Tibial artery (tissue), 4 donors: ENCODE measurements at regions not wholly inside any gene's neighbourhood (a gene's known extent, or its start where the extent isn't known, plus 50 kb on each side); places are given as distances from the start of the nearest gene placed in this dataset.
A peak's percentile ranks its signal among the peaks of the same experiment; 100 is the strongest.

Experiments
- DNase-seq, 2 donors: peaks; one replicate each; pipeline ENCODE4 v3.0.0-alpha.2; 2019
- H3K27ac ChIP-seq, 2 donors: fragments of 200-600 bp; sonication (generic) in 1 of 2; 1 replicate in 1 of 2; 2 replicates in 1 of 2; pipeline ENCODE4 v1.5.1; 2018 to 2019; ENCODE audit warnings: mild to moderate bottlenecking in 1 of 2
- H3K27me3 ChIP-seq, 2 donors: fragments of 200-600 bp; sonication (generic) in 1 of 2; one replicate each; pipeline versions ENCODE4 v1.5.1 to v1.6.0; 2016 to 2019
- H3K36me3 ChIP-seq, 3 donors: fragments of 200-600 bp; sonication (generic) in 2 of 3; one replicate each; pipeline ENCODE4 v1.5.1; 2016 to 2019; ENCODE audit warnings: mild to moderate bottlenecking in 2 of 3
- H3K4me1 ChIP-seq, 4 donors: fragments of 200-600 bp; sonication (generic) in 2 of 4; 1 replicate in 3 of 4; 2 replicates in 1 of 4; pipeline ENCODE4 v1.5.1; 2016 to 2019
- H3K4me3 ChIP-seq, 2 donors: fragments of 200-600 bp; sonication (generic) in 1 of 2; 1 replicate in 1 of 2; 2 replicates in 1 of 2; pipeline ENCODE4 v1.5.1; 2018 to 2019; ENCODE audit warnings: mild to moderate bottlenecking in 2 of 2
- H3K9me3 ChIP-seq, 3 donors: fragments of 200-600 bp; sonication (generic) in 1 of 3; one replicate each; pipeline ENCODE4 v1.5.1; 2016 to 2019
- CTCF ChIP-seq, 2 experiments: fragments of 200-600 bp in 1 of 2; fragments of 450-650 bp in 1 of 2; IDR thresholded peaks; one replicate each; pipeline ENCODE4 v1.5.1; 2017 to 2019; ENCODE audit warnings: antibody characterized with exemption in 2 of 2, mild to moderate bottlenecking in 1 of 2, moderate library complexity in 1 of 2
- intact Hi-C: fragments of 100-400 bp; cut with DNase I; formaldehyde crosslinking; loops from one replicate; pipeline ENCODE4 v1.15.0; 2023; ENCODE audit warnings: low total_unique reads

- Histone ChIP-seq H3K4me1 (no peaks in the 10 kb centered on the region), H3K9me3 (peaks cover 0 to 5% (median 0%) of the 10 kb centered on the region in 3 donors), H3K27me3 (no peaks in the 10 kb centered on the region), H3K27ac (no peak overlapping the region), H3K36me3 (no peaks in the 10 kb centered on the region), H3K4me3 (no peak overlapping the region)
- DNase-seq: no peak
- intact Hi-C loops: no loop called here
- TF ChIP-seq CTCF (IDR thresholded peaks at IDR 0.05): no peak
Measured at GRCh38 chr7:34313289-34313688, 344.7 kb upstream of the NPSR1 start.

GRCh38 chr7:34315032-34315431 is 343.0 kb upstream of the NPSR1 start:
- H3K4me3 ChIP-seq: no peak overlapping the region
- intact Hi-C loops: no loop called here

GRCh38 chr7:34317039-34317438 is 341.0 kb upstream of the NPSR1 start:
- intact Hi-C loops: no loop called here
- Histone ChIP-seq H3K27ac (no peak overlapping the region), H3K9me3 (peaks cover 0 to 5% (median 0%) of the 10 kb centered on the region in 3 donors), H3K4me1 (peaks cover 0 to 5% (median 2%) of the 10 kb centered on the region in 4 donors), H3K27me3 (no peaks in the 10 kb centered on the region), H3K4me3 (no peak overlapping the region), H3K36me3 (no peaks in the 10 kb centered on the region)
- no peak for TF ChIP-seq CTCF (IDR thresholded peaks at IDR 0.05)
- no peak for DNase-seq

More at GRCh38 chr7:34315032-34315431, 343.0 kb upstream of the NPSR1 start:
- no peaks in the 10 kb centered on the region for H3K4me1 ChIP-seq
- peaks cover 0 to 5% (median 0%) of the 10 kb centered on the region in 3 donors for H3K9me3 ChIP-seq
- no peaks in the 10 kb centered on the region for H3K27me3 ChIP-seq
- H3K36me3 ChIP-seq: no peaks in the 10 kb centered on the region
- TF ChIP-seq CTCF (IDR thresholded peaks at IDR 0.05): no peak
- DNase-seq: no peak
- H3K27ac ChIP-seq: no peak overlapping the region

- no peak for TF ChIP-seq CTCF (IDR thresholded peaks at IDR 0.05)
- DNase-seq: no peak
- Histone ChIP-seq H3K27ac (no peak overlapping the region), H3K36me3 (no peaks in the 10 kb centered on the region), H3K9me3 (no peaks in the 10 kb centered on the region), H3K4me3 (no peak overlapping the region), H3K4me1 (peaks cover 0 to 5% (median 2%) of the 10 kb centered on the region in 4 donors), H3K27me3 (no peaks in the 10 kb centered on the region)
- intact Hi-C loops: no loop called here
Measured at GRCh38 chr7:34320412-34320811, 337.6 kb upstream of the NPSR1 start.

- TF ChIP-seq CTCF (IDR thresholded peaks at IDR 0.05): peak; percentile 61 to 80
- Histone ChIP-seq H3K4me1 (peaks cover 0 to 5% (median 2%) of the 10 kb centered on the region in 4 donors), H3K9me3 (no peaks in the 10 kb centered on the region), H3K27ac (no peak overlapping the region), H3K27me3 (no peaks in the 10 kb centered on the region), H3K36me3 (no peaks in the 10 kb centered on the region), H3K4me3 (peak overlapping the region; percentile 17 to 21)
- intact Hi-C loops: no loop called here
- peak in 1 of 2 donors; percentile 24 for DNase-seq
Measured at GRCh38 chr7:34320926-34321661, 336.9 kb upstream of the NPSR1 start.
